Activated naive CD8-positive, alpha-beta T cell treated with anti-CD3 and anti-CD28 coated beads for 36 hours (primary cell): ENCODE measurements at regions not wholly inside any gene's neighbourhood (a gene's known extent, or its start where the extent isn't known, plus 50 kb on each side); places are given as distances from the start of the nearest gene placed in this dataset.
"Not testable (repeated sequence)": the region's sequence is repeated elsewhere in the genome, so short reads cannot be mapped to it uniquely, and the experiment has no call there.

Experiments used
- DNase-seq: peaks from one replicate; pipeline ENCODE4 v3.0.0; 2021
- H3K27ac Mint-ChIP-seq: one replicate; pipeline ENCODE4 v1.8.0; 2022; ENCODE audit warnings: mild to moderate bottlenecking, moderate library complexity, mixed read lengths
- H3K27me3 Mint-ChIP-seq: one replicate; pipeline ENCODE4 v1.8.0; 2022; ENCODE audit warnings: mild to moderate bottlenecking, mixed read lengths
- H3K36me3 Mint-ChIP-seq: one replicate; pipeline ENCODE4 v1.8.0; 2021; ENCODE audit warnings: mild to moderate bottlenecking, mixed read lengths
- H3K4me1 Mint-ChIP-seq: one replicate; pipeline ENCODE4 v1.8.0; 2021; ENCODE audit warnings: mixed read lengths
- H3K4me3 Mint-ChIP-seq: one replicate; pipeline ENCODE4 v1.8.0; 2022; ENCODE audit warnings: mild to moderate bottlenecking, moderate library complexity, mixed read lengths
- H3K9me3 Mint-ChIP-seq: one replicate; pipeline ENCODE4 v1.8.0; 2022; ENCODE audit warnings: mixed read lengths

DNA sequence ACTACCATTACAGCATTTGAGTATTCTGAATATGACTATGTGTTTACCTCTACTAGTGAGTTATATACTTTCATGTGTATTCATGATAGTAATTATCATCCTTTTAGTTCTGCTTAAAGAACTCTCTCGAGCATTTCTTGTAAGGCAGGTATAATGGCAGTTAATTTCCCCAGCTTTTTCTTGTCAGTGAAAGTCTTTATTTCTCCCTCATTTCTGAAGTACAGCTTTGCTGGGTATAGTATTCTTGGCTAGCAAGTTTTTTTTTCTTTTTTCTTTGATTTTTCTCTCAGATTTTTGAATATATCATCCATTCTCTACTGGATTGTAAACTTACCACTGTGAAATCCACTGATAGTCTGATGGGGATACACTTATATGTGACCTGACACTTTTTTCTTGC, 165.9 kb upstream of the ARHGAP5 start:
- H3K9me3 Mint-ChIP-seq, result peaks cover 27% of the 10 kb centered on the region
- H3K4me3 Mint-ChIP-seq, result no peak overlapping the region
- no peaks in the 10 kb centered on the region for H3K27me3 Mint-ChIP-seq
- H3K27ac Mint-ChIP-seq, result no peak overlapping the region
- H3K36me3 Mint-ChIP-seq, result peaks cover 6% of the 10 kb centered on the region
- H3K4me1 Mint-ChIP-seq, result no peaks in the 10 kb centered on the region
- no peak for DNase-seq

DNA sequence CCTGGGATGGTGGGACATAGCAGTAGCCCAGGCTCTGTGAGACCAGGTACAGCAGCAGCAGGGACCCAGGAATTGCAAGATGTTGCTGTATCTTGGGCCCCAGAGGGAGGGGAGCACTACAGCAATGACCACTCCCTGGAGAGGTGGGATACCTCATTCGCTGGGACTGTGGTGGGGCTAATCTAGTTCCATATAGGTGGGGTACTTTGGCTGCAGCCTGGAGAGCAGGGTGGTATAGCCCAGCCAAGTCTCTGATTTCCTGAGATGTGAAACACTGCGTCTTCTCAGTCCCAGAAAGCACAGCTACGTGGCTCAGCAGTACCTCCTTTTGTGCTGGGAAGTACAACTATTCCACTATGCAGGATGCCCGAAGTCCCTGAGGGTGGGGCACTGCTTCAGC, 163.7 kb upstream of the ARHGAP5 start:
- H3K36me3 Mint-ChIP-seq, result peaks cover 6% of the 10 kb centered on the region
- H3K27me3 Mint-ChIP-seq, result no peaks in the 10 kb centered on the region
- H3K27ac Mint-ChIP-seq, result no peak overlapping the region
- no peak for DNase-seq
- H3K4me3 Mint-ChIP-seq, result no peak overlapping the region
- H3K4me1 Mint-ChIP-seq, result no peaks in the 10 kb centered on the region
- H3K9me3 Mint-ChIP-seq, result peaks cover 27% of the 10 kb centered on the region

DNA sequence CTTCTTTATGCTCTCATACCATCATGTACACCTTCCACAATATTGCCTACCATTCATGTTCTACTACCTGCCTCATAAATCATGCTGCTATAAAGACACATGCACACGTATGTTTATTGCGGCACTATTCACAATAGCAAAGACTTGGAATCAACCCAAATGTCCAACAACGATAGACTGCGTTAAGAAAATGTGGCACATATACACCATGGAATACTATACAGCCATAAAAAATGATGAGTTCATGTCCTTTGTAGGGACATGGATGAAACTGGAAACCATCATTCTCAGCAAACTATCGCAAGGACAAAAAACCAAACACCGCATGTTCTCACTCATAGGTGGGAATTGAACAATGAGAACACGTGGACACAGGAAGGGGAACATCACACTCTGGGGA, 158.8 kb upstream of the ARHGAP5 start:
- H3K9me3 Mint-ChIP-seq, DNase-seq, H3K27me3 Mint-ChIP-seq, H3K27ac Mint-ChIP-seq, H3K36me3 Mint-ChIP-seq, H3K4me1 Mint-ChIP-seq, H3K4me3 Mint-ChIP-seq: not testable (repeated sequence)

DNA sequence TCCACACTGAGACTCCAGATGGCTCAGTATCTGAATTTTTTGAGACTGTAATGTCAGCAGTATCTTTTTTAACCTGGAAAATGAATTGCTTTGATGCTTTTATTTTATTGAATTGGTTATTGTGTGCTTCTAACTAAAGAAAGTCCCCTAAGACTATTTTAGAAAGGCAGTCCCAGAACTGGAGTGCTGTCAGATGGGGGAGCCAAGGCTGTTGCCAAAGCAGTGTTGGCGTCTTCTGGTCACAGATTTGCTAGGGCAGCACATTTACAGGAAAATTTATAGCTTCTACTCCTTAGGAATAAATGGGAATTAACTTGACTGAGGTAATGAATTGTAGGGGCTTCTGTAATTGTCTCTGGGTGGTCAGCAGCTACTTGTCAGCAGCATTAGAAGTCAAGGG, 157.1 kb upstream of the ARHGAP5 start:
- Mint-ChIP-seq H3K27me3 (no peaks in the 10 kb centered on the region), H3K36me3 (no peaks in the 10 kb centered on the region), H3K27ac (no peak overlapping the region), H3K4me3 (no peak overlapping the region), H3K4me1 (no peaks in the 10 kb centered on the region), H3K9me3 (no peaks in the 10 kb centered on the region)
- DNase-seq, result no peak

DNA sequence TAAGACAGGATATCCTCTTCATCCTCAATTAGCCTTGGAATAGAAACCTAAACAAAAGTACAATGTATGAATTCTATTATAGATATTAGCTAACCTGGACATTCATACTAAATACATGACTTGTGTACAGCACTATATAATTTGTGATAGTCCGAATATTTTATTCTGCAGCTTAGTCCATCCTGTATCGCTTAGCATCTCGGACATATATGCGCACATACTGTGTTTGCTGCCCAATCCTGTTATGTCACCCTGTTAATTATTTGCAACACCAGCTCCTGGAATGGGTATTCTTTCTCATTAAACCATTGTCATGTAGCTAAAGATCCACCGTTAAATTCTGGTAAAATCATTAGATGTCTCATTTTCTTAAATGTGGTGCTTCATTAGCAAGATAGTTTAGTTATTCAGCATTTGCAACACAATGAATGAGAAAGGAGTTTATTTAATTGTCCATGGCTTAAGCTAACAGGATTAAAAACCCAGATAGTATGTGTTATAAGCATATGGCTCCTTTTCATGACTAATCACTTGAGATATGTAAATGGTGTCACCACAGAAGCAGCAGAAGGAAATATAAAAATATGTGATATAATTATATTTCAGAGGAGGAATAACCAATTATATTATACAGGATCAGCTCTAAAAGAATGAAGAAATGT, 156.0 kb upstream of the ARHGAP5 start:
- Mint-ChIP-seq H3K27me3 (no peaks in the 10 kb centered on the region), H3K4me3 (no peak overlapping the region)

DNA sequence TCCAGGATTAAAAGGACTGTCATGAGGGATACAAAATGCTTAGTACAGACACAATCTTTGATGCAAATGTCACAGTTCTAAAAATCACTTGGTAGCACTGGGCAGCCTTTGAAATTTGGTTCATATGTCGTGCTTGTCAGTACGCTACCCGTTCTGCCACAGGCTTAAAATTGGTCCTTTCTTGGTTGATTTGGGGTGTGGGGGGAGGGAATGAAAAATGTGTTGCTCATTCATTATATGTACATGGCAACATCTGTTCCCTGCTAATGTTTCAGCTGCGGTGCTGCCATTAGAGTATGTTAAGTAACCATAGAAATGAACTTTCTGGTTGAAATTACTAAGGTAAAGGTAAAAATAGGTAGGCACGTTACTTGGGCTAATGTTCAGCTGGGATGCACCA, 155.4 kb upstream of the ARHGAP5 start:
- no peak overlapping the region for H3K4me3 Mint-ChIP-seq
- H3K4me1 Mint-ChIP-seq, result no peaks in the 10 kb centered on the region
- no peaks in the 10 kb centered on the region for H3K27me3 Mint-ChIP-seq
- no peaks in the 10 kb centered on the region for H3K36me3 Mint-ChIP-seq
- DNase-seq, result no peak
- no peak overlapping the region for H3K27ac Mint-ChIP-seq
- no peaks in the 10 kb centered on the region for H3K9me3 Mint-ChIP-seq

More for the DNA sequence above, 156.0 kb upstream of the ARHGAP5 start:
- H3K27ac Mint-ChIP-seq, result no peak overlapping the region
- H3K36me3 Mint-ChIP-seq, result no peaks in the 10 kb centered on the region
- no peak for DNase-seq
- H3K4me1 Mint-ChIP-seq, result no peaks in the 10 kb centered on the region
- no peaks in the 10 kb centered on the region for H3K9me3 Mint-ChIP-seq

DNA sequence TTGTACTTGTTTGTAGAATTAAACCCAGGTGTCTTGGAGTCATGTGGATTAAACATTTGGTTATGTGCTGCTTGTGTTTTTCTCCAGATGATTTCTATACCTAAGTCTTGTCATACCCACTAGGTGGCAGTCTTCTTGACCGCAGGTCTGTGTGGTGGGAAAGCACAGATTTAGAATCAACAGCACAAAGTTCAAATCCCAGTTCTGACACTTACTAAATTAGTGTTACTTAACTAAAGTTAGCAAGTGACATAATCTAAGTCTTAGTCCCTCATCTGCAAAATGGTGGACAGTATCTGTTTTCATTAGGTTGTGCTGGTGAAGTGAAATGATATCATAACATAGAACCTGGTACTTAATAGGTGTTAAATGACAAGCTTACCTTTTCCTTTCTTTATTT, 151.0 kb upstream of the ARHGAP5 start:
- H3K4me1 Mint-ChIP-seq, result peaks cover 2% of the 10 kb centered on the region
- no peak overlapping the region for H3K4me3 Mint-ChIP-seq
- H3K27me3 Mint-ChIP-seq, result no peaks in the 10 kb centered on the region
- H3K36me3 Mint-ChIP-seq, result no peaks in the 10 kb centered on the region
- no peak overlapping the region for H3K27ac Mint-ChIP-seq
- no peaks in the 10 kb centered on the region for H3K9me3 Mint-ChIP-seq
- no peak for DNase-seq

DNA sequence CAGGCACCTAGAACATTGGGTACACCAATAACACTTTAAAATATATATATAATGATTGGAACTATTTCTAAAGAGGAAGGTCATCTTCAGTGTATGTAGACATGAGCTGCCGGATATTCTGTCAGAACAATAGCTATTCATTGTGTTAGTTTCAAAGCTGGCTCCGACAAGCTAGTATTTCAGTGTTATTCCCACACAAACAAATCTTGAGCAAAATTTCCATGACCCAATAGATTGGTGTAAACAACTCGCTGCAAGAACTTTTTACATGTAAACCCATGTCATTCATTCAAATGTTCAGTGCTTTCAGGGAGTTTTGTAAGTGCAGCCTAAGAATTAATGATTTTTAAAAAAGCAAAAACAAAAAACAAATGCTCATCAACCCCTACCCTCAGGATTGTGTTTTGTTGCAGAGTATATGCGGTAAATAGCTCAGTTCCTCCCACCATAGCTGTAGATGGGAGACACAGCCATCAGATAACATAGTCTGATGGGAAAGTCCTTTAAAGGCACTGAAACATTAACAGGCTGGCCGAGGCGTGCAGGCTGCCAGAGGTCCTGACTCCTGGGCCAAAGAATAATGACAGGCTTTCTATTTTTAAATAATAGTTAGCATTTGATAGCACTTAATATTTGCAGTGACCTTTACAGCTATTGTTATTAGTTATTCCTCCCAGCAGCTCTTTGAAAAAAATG, 150.3 kb upstream of the ARHGAP5 start:
- Mint-ChIP-seq H3K9me3 (no peaks in the 10 kb centered on the region), H3K27ac (no peak overlapping the region), H3K4me1 (peaks cover 2% of the 10 kb centered on the region)

DNA sequence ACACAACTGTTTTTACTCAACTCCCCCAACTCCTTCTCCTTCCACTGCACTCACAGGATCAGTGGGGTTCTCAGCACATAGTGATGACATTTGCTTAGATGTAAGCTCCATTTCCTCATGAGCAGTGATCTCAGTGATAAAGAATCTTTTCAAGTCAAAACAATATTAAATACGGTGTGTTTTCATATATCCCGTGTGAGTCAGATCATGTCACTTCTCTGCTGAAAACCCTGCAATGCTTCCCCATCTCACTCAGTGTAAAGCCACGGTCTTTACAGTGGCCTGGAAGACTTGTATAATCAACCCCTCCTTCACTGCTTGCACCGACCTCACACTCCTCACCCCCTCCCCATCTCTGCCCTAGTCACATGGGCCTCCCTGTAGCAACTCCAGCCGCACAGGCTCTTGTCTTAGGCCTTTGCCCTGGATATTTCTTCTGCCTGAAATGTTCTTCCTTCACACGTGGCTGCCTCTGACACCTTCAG, 149.7 kb upstream of the ARHGAP5 start:
- H3K9me3 Mint-ChIP-seq, result no peaks in the 10 kb centered on the region
- H3K4me1 Mint-ChIP-seq, result peaks cover 2% of the 10 kb centered on the region
- no peaks in the 10 kb centered on the region for H3K27me3 Mint-ChIP-seq
- no peak overlapping the region for H3K27ac Mint-ChIP-seq
- H3K4me3 Mint-ChIP-seq, result no peak overlapping the region
- no peaks in the 10 kb centered on the region for H3K36me3 Mint-ChIP-seq
- no peak for DNase-seq

More for the DNA sequence above, 150.3 kb upstream of the ARHGAP5 start:
- Mint-ChIP-seq H3K4me3 (no peak overlapping the region), H3K27me3 (no peaks in the 10 kb centered on the region), H3K36me3 (no peaks in the 10 kb centered on the region)
- DNase-seq, result no peak

DNA sequence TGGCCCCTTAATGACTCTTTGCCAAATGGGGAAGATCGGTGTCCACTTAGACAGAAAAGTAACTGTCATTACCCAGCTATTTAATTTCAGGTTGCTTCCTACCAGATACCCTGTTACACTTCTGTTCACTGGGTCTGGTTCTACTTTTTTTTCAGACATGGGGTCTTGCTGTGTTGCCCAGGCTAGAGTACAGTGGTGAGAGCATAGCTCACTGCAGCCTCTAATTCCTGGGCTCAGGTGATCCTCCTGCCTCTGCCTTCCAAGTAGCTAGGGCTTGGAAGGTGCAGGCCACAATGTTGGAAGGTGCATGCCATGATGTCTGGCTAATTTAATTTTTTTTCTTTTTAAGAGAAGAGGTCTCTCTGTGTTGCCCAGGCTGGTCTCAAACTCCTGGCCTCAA, 147.0 kb upstream of the ARHGAP5 start:
- H3K4me1 Mint-ChIP-seq, result peaks cover 2% of the 10 kb centered on the region
- H3K27ac Mint-ChIP-seq, result no peak overlapping the region
- H3K9me3 Mint-ChIP-seq, result no peaks in the 10 kb centered on the region
- H3K4me3 Mint-ChIP-seq, result no peak overlapping the region
- no peak for DNase-seq
- no peaks in the 10 kb centered on the region for H3K36me3 Mint-ChIP-seq
- H3K27me3 Mint-ChIP-seq, result no peaks in the 10 kb centered on the region

DNA sequence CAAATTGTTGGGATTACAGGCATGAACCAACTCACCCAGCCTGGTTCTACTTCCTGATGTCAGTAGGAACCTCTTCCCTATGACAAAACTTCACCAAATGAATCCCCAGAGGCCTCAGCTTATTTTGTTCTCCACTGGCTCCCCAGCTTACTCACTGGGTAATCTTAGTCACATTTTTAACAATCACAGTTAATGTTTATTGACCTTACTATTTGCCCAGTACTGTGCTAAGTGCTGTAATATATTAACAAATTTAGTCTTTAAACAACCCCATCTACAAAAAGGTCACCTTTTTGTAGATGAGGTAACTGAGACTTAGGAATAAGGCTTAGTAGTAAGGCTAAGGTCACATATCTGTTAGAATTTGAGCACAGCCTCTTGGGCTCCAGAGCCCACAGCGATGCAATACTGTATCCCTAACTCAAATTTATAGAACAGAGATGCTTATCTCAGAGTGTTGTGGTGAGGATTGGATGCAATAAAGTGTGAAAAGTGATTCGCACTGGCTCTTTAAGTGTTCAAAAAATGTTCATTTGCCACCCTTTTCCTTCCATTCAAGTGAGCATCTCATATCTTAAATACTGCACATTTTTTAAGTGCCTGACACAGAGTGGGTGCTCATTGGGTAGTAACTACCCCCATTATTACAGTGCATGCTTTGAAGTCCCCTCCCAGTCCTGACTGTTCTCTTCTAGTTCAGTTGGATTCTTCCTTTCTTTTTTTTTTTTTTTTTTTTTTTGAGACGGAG, 146.4 kb upstream of the ARHGAP5 start:
- DNase-seq, result no peak
- H3K9me3 Mint-ChIP-seq, result no peaks in the 10 kb centered on the region
- H3K27ac Mint-ChIP-seq, result no peak overlapping the region
- peaks cover 2% of the 10 kb centered on the region for H3K4me1 Mint-ChIP-seq
- no peak overlapping the region for H3K4me3 Mint-ChIP-seq
- no peaks in the 10 kb centered on the region for H3K27me3 Mint-ChIP-seq
- H3K36me3 Mint-ChIP-seq, result no peaks in the 10 kb centered on the region

DNA sequence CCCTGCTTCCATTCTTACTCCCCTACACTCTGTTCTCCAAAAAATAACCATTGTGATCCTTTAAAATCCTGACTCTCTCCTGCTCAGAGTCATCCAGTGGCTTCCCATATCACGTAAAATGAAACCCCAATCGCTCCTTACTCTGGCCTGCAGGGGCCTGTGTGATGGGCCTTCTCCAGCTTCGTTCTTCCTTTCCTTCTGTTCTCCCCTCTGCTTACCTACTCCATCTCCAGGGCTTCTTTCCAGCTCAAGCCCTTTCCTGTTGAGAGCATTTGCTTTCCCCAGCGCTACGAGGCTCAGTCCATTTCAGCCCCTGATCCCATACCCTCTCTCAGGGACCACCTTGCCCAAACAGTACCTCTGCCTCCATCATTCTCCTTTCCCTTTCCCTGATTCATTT, 144.4 kb upstream of the ARHGAP5 start:
- Mint-ChIP-seq H3K27me3 (no peaks in the 10 kb centered on the region), H3K9me3 (no peaks in the 10 kb centered on the region), H3K4me3 (no peak overlapping the region), H3K4me1 (peaks cover 2% of the 10 kb centered on the region), H3K27ac (no peak overlapping the region), H3K36me3 (no peaks in the 10 kb centered on the region)
- DNase-seq, result no peak

DNA sequence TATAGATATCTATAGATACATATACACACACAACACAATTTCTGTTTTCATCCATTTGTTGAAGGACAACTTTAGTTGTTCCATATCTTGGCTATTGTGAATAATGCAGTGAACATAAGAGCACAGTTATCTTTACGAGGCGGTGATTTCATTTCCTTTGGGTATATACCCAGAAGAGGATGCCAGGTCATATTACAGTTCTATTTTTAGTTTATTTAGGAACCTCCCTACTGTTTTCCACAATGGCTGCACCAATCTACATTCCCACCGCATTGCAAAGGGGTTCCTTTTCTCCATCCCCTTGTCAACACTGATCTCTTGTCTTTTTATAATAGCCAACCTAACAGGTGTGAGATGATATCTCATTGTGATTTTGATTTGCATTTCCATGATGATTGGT, 143.4 kb upstream of the ARHGAP5 start:
- Mint-ChIP-seq H3K27ac (no peak overlapping the region), H3K36me3 (no peaks in the 10 kb centered on the region), H3K4me1 (peaks cover 8% of the 10 kb centered on the region), H3K9me3 (no peaks in the 10 kb centered on the region), H3K4me3 (no peak overlapping the region), H3K27me3 (no peaks in the 10 kb centered on the region)
- no peak for DNase-seq

DNA sequence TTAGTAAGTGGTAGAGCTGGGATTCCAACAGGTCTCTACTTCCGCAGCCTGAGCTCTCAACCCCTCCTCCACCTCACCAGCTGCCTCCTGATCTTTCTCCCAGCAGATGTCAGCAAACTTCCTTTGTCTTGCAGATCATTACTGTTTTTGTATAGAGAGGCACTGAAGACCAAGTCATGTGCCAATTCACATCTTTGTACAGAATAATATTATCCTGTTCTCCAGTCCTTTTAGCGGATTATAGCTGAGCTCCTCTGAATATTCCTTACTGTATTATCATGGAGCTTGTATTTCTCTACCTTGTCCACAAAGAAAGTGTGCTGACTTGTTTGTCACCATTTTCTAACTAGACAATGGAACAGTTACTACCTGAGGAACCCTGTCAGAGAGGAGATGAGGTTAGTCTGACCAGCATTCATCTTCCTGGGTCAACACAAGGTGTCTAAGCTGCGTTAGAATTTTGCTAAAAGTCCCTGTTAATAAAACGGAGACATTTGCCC, 142.3 kb upstream of the ARHGAP5 start:
- Mint-ChIP-seq H3K27me3 (no peaks in the 10 kb centered on the region), H3K4me3 (no peak overlapping the region), H3K27ac (no peak overlapping the region), H3K9me3 (no peaks in the 10 kb centered on the region), H3K4me1 (peaks cover 8% of the 10 kb centered on the region), H3K36me3 (no peaks in the 10 kb centered on the region)
- DNase-seq, result no peak

DNA sequence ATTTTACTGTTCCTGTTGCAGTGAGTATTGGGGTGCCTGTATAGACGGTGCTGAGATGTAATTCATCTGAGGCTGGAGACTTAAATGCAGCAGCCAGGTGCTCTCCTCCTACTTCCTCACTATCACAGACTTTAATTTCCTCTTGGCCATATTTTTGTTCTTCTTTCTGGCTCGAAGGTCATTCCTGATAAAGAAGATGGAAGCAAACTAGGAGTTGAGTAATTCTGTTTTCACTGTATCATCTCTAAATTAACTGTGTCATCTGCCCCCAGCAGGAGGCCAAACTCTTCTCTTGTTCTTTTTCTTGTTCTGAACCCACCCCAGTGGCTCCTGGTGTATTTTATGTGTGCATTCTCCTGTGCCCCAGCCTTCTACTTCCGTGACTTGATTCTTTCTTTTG, 141.7 kb upstream of the ARHGAP5 start:
- no peaks in the 10 kb centered on the region for H3K27me3 Mint-ChIP-seq
- H3K36me3 Mint-ChIP-seq, result no peaks in the 10 kb centered on the region
- H3K9me3 Mint-ChIP-seq, result no peaks in the 10 kb centered on the region
- no peak overlapping the region for H3K4me3 Mint-ChIP-seq
- peaks cover 8% of the 10 kb centered on the region for H3K4me1 Mint-ChIP-seq
- no peak for DNase-seq
- no peak overlapping the region for H3K27ac Mint-ChIP-seq
